LoVo (cell line): ENCODE measurements at regions not wholly inside any gene's neighbourhood (a gene's known extent, or its start where the extent isn't known, plus 50 kb on each side); places are given as distances from the start of the nearest gene placed in this dataset.
A peak's percentile ranks its signal among the peaks of the same experiment; 100 is the strongest.
"Not testable (repeated sequence)": the region's sequence is repeated elsewhere in the genome, so short reads cannot be mapped to it uniquely, and the experiment has no call there.

Source experiments
- DNase-seq: peaks from one replicate; pipeline ENCODE4 v3.0.0-alpha.2; 2016; ENCODE audit warnings: low spot score

- no peak for DNase-seq
These were observed 774.7 kb downstream of the C12orf50 start for GRCh38 chr12:87254381-87255030.

- peak; percentile 23 for DNase-seq
These were observed 776.0 kb downstream of the C12orf50 start for GRCh38 chr12:87253157-87253556.

- no peak for DNase-seq
These were observed 782.5 kb downstream of the C12orf50 start for GRCh38 chr12:87246726-87247125.

GRCh38 chr12:87238466-87238865, 790.7 kb downstream of the C12orf50 start:
- no peak for DNase-seq

GRCh38 chr12:87234898-87235297, 794.3 kb downstream of the C12orf50 start:
- DNase-seq = no peak

- no peak for DNase-seq
These were observed 795.5 kb downstream of the C12orf50 start for GRCh38 chr12:87233671-87234070.

GRCh38 chr12:87231818-87232217, 797.4 kb downstream of the C12orf50 start:
- DNase-seq = no peak

- no peak for DNase-seq
These were observed 798.8 kb downstream of the C12orf50 start for GRCh38 chr12:87230441-87230840.

GRCh38 chr12:87227162-87227561, 802.0 kb downstream of the C12orf50 start:
- DNase-seq = no peak

GRCh38 chr12:87217491-87217890, 811.7 kb downstream of the C12orf50 start:
- DNase-seq = no peak

GRCh38 chr12:87216436-87216835, 812.8 kb downstream of the C12orf50 start:
- DNase-seq = no peak

GRCh38 chr12:87202189-87202588, 827.0 kb downstream of the C12orf50 start:
- no peak for DNase-seq

GRCh38 chr12:87201598-87201997, 827.6 kb downstream of the C12orf50 start:
- no peak for DNase-seq

- DNase-seq = no peak
These were observed 828.8 kb downstream of the C12orf50 start for GRCh38 chr12:87200289-87200979.

GRCh38 chr12:87198181-87198580, 831.0 kb downstream of the C12orf50 start:
- DNase-seq = no peak

- DNase-seq = no peak
These were observed 832.9 kb downstream of the C12orf50 start for GRCh38 chr12:87196321-87196720.

GRCh38 chr12:87194389-87194788, 834.8 kb downstream of the C12orf50 start:
- not testable (repeated sequence) for DNase-seq

- DNase-seq = no peak
These were observed 843.8 kb downstream of the C12orf50 start for GRCh38 chr12:87185367-87185766.

- no peak for DNase-seq
These were observed 846.4 kb downstream of the C12orf50 start for GRCh38 chr12:87182696-87183233.

GRCh38 chr12:87171356-87171755, 857.8 kb downstream of the C12orf50 start:
- no peak for DNase-seq

- no peak for DNase-seq
These were observed 860.2 kb downstream of the C12orf50 start for GRCh38 chr12:87169010-87169409.

GRCh38 chr12:87165733-87166375, 863.3 kb downstream of the C12orf50 start:
- DNase-seq = no peak

- no peak for DNase-seq
These were observed 866.1 kb downstream of the C12orf50 start for GRCh38 chr12:87163122-87163521.
